Liver (tissue), 8 donors: ENCODE measurements at regions not wholly inside any gene's neighbourhood (a gene's known extent, or its start where the extent isn't known, plus 50 kb on each side); places are given as distances from the start of the nearest gene placed in this dataset.

ENCODE experiments used
- DNase-seq: peaks from one replicate; pipeline ENCODE4 v3.0.0-alpha.2; 2017; ENCODE audit warnings: low spot score
- H3K27ac ChIP-seq, 2 donors: one replicate each; pipeline ENCODE4 v1.7.0; 2013; ENCODE audit warnings: inconsistent platforms in 2 of 2, low read length in 2 of 2, control low read depth in 1 of 2, low read depth in 1 of 2, mild to moderate bottlenecking in 1 of 2
- H3K27me3 ChIP-seq, 4 donors: one replicate each; pipeline versions ENCODE4 v1.6.1 to v1.7.0; 2013; ENCODE audit warnings: low read length in 3 of 4, inconsistent platforms in 1 of 4, mild to moderate bottlenecking in 1 of 4, moderate library complexity in 1 of 4; ENCODE audit not compliant: control insufficient read depth in 4 of 4, insufficient read depth in 4 of 4
- H3K36me3 ChIP-seq, 4 donors: one replicate each; pipeline versions ENCODE4 v1.6.1 to v1.7.0; 2013; ENCODE audit warnings: low read length in 3 of 4, mild to moderate bottlenecking in 3 of 4, low read depth in 1 of 4, moderate library complexity in 1 of 4; ENCODE audit not compliant: control insufficient read depth in 4 of 4, insufficient read depth in 3 of 4
- H3K4me1 ChIP-seq, 4 donors: one replicate each; pipeline versions ENCODE4 v1.6.1 to v1.7.0; 2013; ENCODE audit warnings: low read length in 3 of 4, mild to moderate bottlenecking in 3 of 4, moderate library complexity in 1 of 4; ENCODE audit not compliant: control insufficient read depth in 4 of 4, insufficient read depth in 4 of 4
- H3K4me3 ChIP-seq, 3 donors: one replicate each; pipeline versions ENCODE4 v1.6.1 to v1.7.0; 2013; ENCODE audit warnings: low read length in 3 of 3, control low read depth in 1 of 3, low read depth in 1 of 3, mild to moderate bottlenecking in 1 of 3
- H3K9ac ChIP-seq, 2 donors: one replicate each; pipeline ENCODE4 v1.7.0; 2013; ENCODE audit warnings: low read length in 2 of 2, mild to moderate bottlenecking in 2 of 2, moderate library complexity in 2 of 2, control low read depth in 1 of 2, low read depth in 1 of 2
- H3K9me3 ChIP-seq, 4 donors: one replicate each; pipeline versions ENCODE4 v1.6.1 to v1.7.0; 2013; ENCODE audit warnings: low read length in 3 of 4; ENCODE audit not compliant: control insufficient read depth in 4 of 4
- FOXA1 ChIP-seq: IDR thresholded peaks from 2 replicates; pipeline ENCODE4 v1.6.1; 2016; ENCODE audit warnings: antibody characterized with exemption
- FOXA2 ChIP-seq: IDR thresholded peaks from 2 replicates; pipeline ENCODE4 v1.6.1; 2016; ENCODE audit warnings: antibody characterized with exemption
- HNF4A ChIP-seq, 2 donors: conservative IDR thresholded peaks; 2 replicates each; pipeline ENCODE4 v1.6.1; 2016; ENCODE audit warnings: antibody characterized with exemption in 2 of 2, mild to moderate bottlenecking in 2 of 2
- HNF4G ChIP-seq: IDR thresholded peaks from 2 replicates; pipeline ENCODE4 v1.6.1; 2016; ENCODE audit warnings: antibody characterized with exemption
- RAD21 ChIP-seq, 2 donors: IDR thresholded peaks; 2 replicates each; pipeline ENCODE4 v1.6.1; 2016; ENCODE audit warnings: antibody characterized with exemption in 2 of 2, mild to moderate bottlenecking in 2 of 2
- RXRA ChIP-seq, 2 donors: IDR thresholded peaks; 2 replicates each; pipeline ENCODE4 v1.6.1; 2017 to 2018; ENCODE audit warnings: antibody characterized with exemption in 2 of 2, mild to moderate bottlenecking in 1 of 2
- SP1 ChIP-seq: IDR thresholded peaks from 2 replicates; pipeline ENCODE4 v1.6.1; 2018; ENCODE audit warnings: antibody characterized with exemption, mild to moderate bottlenecking
- TAF1 ChIP-seq: conservative IDR thresholded peaks from 2 replicates; pipeline ENCODE4 v1.6.1; 2016; ENCODE audit warnings: antibody characterized with exemption, mild to moderate bottlenecking
- WGBS: extraction: QIAGEN DNeasy Blood & Tissue Kit; methylation state at CpG from one replicate; pipeline ENCODE4 v1.1.7; 2013; 5-methylcytosine and 5-hydroxymethylcytosine counted together
- TF ChIP-seq, protein P1 (sequence below): IDR thresholded peaks from 2 replicates; pipeline ENCODE4 v1.6.1; 2016; ENCODE audit warnings: antibody characterized with exemption, mild to moderate bottlenecking
- TF ChIP-seq, protein P2 (sequence below): fragments of 150-350 bp; IDR thresholded peaks from 2 replicates; pipeline ENCODE4 v1.5.1; 2017; ENCODE audit warnings: improper control_type of control experiment, low read depth, low read length; ENCODE audit not compliant: missing input control
- TF ChIP-seq, protein P3 (sequence below): IDR thresholded peaks from 2 replicates; pipeline ENCODE4 v1.6.1; 2016; ENCODE audit warnings: antibody characterized with exemption
- TF ChIP-seq, protein P4 (sequence below): IDR thresholded peaks from 2 replicates; pipeline ENCODE4 v1.6.1; 2016; ENCODE audit warnings: antibody characterized with exemption
- TF ChIP-seq, protein P5 (sequence below): IDR thresholded peaks from 2 replicates; pipeline ENCODE4 v1.6.1; 2016; ENCODE audit warnings: antibody characterized with exemption
- donor health status: healthy.
- donor health status: healthy.
- donor health status: healthy.
- donor health status: healthy.
- donor health status: healthy.

DNA sequence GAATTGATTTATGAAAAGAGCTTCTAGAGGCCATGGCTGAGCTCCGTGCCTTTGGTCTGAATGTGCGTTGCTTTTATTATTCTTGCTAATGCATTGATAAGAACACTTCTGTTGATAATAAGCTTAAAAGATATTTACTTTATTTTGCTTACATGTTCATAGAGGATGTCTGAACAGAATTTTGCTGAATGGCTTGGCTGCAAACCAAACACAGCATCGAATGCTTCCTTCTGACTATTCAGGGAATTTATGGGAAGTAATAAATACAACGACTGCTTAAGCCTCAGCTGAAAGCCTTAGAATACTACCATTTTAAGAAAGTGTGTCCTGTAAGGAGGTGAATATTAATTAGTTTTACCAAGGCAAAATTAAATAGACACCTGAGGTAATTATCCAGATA is 643.5 kb upstream of the POT1 start:
- Histone ChIP-seq H3K27ac (no peak overlapping the region), H3K4me3 (no peak overlapping the region), H3K9ac (no peak overlapping the region), H3K27me3 (no peaks in the 10 kb centered on the region), H3K36me3 (no peaks in the 10 kb centered on the region), H3K4me1 (no peaks in the 10 kb centered on the region), H3K9me3 (peaks cover 0 to 5% (median 0%) of the 10 kb centered on the region in 4 donors)
- 58% methylated on average over 4 of the region's 4 CpGs for WGBS
- DNase-seq, result no peak
- TF ChIP-seq RAD21 (IDR thresholded peaks at IDR 0.05) (no peak), SP1 (no peak), HNF4A (conservative IDR thresholded peaks at IDR 0.05) (no peak), FOXA1 (no peak), RXRA (IDR thresholded peaks at IDR 0.05) (no peak), TAF1 (no peak)
- TF ChIP-seq, protein P1, sequence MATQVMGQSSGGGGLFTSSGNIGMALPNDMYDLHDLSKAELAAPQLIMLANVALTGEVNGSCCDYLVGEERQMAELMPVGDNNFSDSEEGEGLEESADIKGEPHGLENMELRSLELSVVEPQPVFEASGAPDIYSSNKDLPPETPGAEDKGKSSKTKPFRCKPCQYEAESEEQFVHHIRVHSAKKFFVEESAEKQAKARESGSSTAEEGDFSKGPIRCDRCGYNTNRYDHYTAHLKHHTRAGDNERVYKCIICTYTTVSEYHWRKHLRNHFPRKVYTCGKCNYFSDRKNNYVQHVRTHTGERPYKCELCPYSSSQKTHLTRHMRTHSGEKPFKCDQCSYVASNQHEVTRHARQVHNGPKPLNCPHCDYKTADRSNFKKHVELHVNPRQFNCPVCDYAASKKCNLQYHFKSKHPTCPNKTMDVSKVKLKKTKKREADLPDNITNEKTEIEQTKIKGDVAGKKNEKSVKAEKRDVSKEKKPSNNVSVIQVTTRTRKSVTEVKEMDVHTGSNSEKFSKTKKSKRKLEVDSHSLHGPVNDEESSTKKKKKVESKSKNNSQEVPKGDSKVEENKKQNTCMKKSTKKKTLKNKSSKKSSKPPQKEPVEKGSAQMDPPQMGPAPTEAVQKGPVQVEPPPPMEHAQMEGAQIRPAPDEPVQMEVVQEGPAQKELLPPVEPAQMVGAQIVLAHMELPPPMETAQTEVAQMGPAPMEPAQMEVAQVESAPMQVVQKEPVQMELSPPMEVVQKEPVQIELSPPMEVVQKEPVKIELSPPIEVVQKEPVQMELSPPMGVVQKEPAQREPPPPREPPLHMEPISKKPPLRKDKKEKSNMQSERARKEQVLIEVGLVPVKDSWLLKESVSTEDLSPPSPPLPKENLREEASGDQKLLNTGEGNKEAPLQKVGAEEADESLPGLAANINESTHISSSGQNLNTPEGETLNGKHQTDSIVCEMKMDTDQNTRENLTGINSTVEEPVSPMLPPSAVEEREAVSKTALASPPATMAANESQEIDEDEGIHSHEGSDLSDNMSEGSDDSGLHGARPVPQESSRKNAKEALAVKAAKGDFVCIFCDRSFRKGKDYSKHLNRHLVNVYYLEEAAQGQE, result no peak
- TF ChIP-seq, protein P2, sequence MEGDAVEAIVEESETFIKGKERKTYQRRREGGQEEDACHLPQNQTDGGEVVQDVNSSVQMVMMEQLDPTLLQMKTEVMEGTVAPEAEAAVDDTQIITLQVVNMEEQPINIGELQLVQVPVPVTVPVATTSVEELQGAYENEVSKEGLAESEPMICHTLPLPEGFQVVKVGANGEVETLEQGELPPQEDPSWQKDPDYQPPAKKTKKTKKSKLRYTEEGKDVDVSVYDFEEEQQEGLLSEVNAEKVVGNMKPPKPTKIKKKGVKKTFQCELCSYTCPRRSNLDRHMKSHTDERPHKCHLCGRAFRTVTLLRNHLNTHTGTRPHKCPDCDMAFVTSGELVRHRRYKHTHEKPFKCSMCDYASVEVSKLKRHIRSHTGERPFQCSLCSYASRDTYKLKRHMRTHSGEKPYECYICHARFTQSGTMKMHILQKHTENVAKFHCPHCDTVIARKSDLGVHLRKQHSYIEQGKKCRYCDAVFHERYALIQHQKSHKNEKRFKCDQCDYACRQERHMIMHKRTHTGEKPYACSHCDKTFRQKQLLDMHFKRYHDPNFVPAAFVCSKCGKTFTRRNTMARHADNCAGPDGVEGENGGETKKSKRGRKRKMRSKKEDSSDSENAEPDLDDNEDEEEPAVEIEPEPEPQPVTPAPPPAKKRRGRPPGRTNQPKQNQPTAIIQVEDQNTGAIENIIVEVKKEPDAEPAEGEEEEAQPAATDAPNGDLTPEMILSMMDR, result no peak

DNA sequence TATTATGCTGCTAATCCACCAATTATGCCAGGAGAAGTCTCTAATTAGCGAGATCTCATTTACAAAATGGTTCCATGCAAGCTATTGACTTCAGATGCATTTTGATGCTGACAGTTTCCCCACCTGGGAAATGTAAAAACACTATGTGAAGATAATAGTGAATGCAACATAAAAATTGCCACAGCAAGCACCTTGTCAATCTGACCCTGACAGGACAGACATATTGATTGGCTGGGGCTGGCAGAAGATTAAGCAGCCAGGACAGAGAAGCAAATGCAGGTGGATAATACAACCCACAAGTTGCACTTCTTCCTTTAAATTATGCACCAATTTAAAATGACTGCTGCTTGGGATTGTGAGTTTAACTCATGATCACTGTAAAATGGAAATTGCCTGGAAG is 642.8 kb upstream of the POT1 start:
- H3K27me3 ChIP-seq, result no peaks in the 10 kb centered on the region
- no peaks in the 10 kb centered on the region for H3K4me1 ChIP-seq
- WGBS, result 53% methylated on average over 1 of the region's 1 CpG
- no peak overlapping the region for H3K27ac ChIP-seq
- no peak overlapping the region for H3K4me3 ChIP-seq
- no peak for DNase-seq
- H3K9ac ChIP-seq, result no peak overlapping the region
- no peaks in the 10 kb centered on the region for H3K36me3 ChIP-seq
- TF ChIP-seq, protein P3, sequence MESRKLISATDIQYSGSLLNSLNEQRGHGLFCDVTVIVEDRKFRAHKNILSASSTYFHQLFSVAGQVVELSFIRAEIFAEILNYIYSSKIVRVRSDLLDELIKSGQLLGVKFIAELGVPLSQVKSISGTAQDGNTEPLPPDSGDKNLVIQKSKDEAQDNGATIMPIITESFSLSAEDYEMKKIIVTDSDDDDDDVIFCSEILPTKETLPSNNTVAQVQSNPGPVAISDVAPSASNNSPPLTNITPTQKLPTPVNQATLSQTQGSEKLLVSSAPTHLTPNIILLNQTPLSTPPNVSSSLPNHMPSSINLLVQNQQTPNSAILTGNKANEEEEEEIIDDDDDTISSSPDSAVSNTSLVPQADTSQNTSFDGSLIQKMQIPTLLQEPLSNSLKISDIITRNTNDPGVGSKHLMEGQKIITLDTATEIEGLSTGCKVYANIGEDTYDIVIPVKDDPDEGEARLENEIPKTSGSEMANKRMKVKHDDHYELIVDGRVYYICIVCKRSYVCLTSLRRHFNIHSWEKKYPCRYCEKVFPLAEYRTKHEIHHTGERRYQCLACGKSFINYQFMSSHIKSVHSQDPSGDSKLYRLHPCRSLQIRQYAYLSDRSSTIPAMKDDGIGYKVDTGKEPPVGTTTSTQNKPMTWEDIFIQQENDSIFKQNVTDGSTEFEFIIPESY, result no peak
- TF ChIP-seq, protein P4, sequence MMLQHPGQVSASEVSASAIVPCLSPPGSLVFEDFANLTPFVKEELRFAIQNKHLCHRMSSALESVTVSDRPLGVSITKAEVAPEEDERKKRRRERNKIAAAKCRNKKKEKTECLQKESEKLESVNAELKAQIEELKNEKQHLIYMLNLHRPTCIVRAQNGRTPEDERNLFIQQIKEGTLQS, result no peak
- TF ChIP-seq SP1, result no peak
- TF ChIP-seq, protein P5, sequence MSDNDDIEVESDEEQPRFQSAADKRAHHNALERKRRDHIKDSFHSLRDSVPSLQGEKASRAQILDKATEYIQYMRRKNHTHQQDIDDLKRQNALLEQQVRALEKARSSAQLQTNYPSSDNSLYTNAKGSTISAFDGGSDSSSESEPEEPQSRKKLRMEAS, result no peak
- TF ChIP-seq HNF4G, result no peak
- TF ChIP-seq FOXA2, result no peak
- peaks cover 0 to 5% (median 0%) of the 10 kb centered on the region in 4 donors for H3K9me3 ChIP-seq
